HEK293 (cell line): ENCODE measurements at regions not wholly inside any gene's neighbourhood (a gene's known extent, or its start where the extent isn't known, plus 50 kb on each side); places are given as distances from the start of the nearest gene placed in this dataset.

ENCODE experiments used
- GLI2 ChIP-seq: fragments of 450-650 bp; formaldehyde crosslinking; IDR thresholded peaks from 2 replicates; pipeline ENCODE4; 2017; ENCODE audit warnings: missing biosample characterization, missing genetic modification characterization, low read depth, borderline replicate concordance
- HOXD13 ChIP-seq: sonication (generic); formaldehyde crosslinking; IDR thresholded peaks from 2 replicates; pipeline ENCODE4 v1.8.0; 2022; ENCODE audit warnings: missing genetic modification reagents, borderline replicate concordance
- MZF1 ChIP-seq: fragments of 450-650 bp; formaldehyde crosslinking; IDR thresholded peaks from 2 replicates; pipeline ENCODE4 v1.5.1; 2017; ENCODE audit warnings: missing biosample characterization, missing genetic modification characterization, borderline replicate concordance
- ZEB2 ChIP-seq: fragments of 450-650 bp; formaldehyde crosslinking; IDR thresholded peaks from 2 replicates; pipeline ENCODE4 v1.5.1; 2016; ENCODE audit warnings: missing biosample characterization, missing genetic modification characterization
- ZNF16 ChIP-seq: fragments of 450-650 bp; formaldehyde crosslinking; IDR thresholded peaks from 2 replicates; pipeline ENCODE4 v1.5.1; 2016; ENCODE audit warnings: low read depth, missing biosample characterization, missing genetic modification characterization
- ZNF544 ChIP-seq: fragments of 450-650 bp; formaldehyde crosslinking; IDR thresholded peaks from 2 replicates; pipeline ENCODE4 v1.5.0; 2017; ENCODE audit warnings: missing biosample characterization, missing genetic modification characterization
- ZNF610 ChIP-seq: fragments of 450-650 bp; formaldehyde crosslinking; IDR thresholded peaks from 2 replicates; pipeline ENCODE4 v1.5.1; 2016; ENCODE audit warnings: missing biosample characterization, missing genetic modification characterization, borderline replicate concordance
- ZNF658 ChIP-seq: fragments of 450-650 bp; formaldehyde crosslinking; IDR thresholded peaks from 2 replicates; pipeline ENCODE4; 2016; ENCODE audit warnings: missing biosample characterization, missing genetic modification characterization
- ZNF777 ChIP-seq: fragments of 450-650 bp; formaldehyde crosslinking; IDR thresholded peaks from 2 replicates; pipeline ENCODE4 v1.5.1; 2017; ENCODE audit warnings: missing biosample characterization, missing genetic modification characterization, borderline replicate concordance
- TF ChIP-seq, protein P1 (sequence below): fragments of 450-650 bp; formaldehyde crosslinking; IDR thresholded peaks from 2 replicates; pipeline ENCODE4 v1.5.1; 2016; ENCODE audit warnings: missing biosample characterization, missing genetic modification characterization
- TF ChIP-seq, protein P2 (sequence below): fragments of 450-650 bp; formaldehyde crosslinking; IDR thresholded peaks from 2 replicates; pipeline ENCODE4 v1.5.1; 2016; ENCODE audit warnings: missing biosample characterization, missing genetic modification characterization
- TF ChIP-seq, protein P3 (sequence below): fragments of 450-650 bp; formaldehyde crosslinking; IDR thresholded peaks from 2 replicates; pipeline ENCODE4 v1.5.1; 2016; ENCODE audit warnings: missing biosample characterization, missing genetic modification characterization
- TF ChIP-seq, protein P4 (sequence below): fragments of 450-650 bp; formaldehyde crosslinking; IDR thresholded peaks from 2 replicates; pipeline ENCODE4 v1.5.1; 2016; ENCODE audit warnings: missing biosample characterization, missing genetic modification characterization
- TF ChIP-seq, protein P5 (sequence below): sonication (generic); formaldehyde crosslinking; IDR thresholded peaks from 2 replicates; pipeline ENCODE4 v1.8.1; 2022; ENCODE audit warnings: mild to moderate bottlenecking, moderate library complexity, missing genetic modification reagents

DNA sequence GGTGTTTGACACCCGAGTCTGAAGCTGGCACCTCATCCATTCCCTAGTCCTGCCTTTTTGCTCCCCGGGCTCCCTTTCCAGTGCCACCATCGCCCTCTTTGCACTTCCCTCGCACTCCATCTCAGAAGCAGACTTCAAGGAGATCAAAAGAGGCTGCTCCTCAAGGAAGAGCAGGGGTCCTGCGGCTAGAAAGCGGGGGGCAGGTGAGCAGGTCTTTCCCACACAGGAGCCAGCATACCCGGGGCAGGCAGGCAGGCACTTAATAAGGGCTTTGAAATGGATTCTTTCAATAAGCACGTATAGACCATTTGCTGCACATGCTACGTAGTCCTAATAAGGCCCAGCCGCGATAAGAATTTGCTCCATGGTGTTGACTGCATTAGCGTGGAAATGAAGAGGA is 125.9 kb upstream of the PROX1 start:
- TF ChIP-seq ZEB2, result no peak
- TF ChIP-seq, protein P1, sequence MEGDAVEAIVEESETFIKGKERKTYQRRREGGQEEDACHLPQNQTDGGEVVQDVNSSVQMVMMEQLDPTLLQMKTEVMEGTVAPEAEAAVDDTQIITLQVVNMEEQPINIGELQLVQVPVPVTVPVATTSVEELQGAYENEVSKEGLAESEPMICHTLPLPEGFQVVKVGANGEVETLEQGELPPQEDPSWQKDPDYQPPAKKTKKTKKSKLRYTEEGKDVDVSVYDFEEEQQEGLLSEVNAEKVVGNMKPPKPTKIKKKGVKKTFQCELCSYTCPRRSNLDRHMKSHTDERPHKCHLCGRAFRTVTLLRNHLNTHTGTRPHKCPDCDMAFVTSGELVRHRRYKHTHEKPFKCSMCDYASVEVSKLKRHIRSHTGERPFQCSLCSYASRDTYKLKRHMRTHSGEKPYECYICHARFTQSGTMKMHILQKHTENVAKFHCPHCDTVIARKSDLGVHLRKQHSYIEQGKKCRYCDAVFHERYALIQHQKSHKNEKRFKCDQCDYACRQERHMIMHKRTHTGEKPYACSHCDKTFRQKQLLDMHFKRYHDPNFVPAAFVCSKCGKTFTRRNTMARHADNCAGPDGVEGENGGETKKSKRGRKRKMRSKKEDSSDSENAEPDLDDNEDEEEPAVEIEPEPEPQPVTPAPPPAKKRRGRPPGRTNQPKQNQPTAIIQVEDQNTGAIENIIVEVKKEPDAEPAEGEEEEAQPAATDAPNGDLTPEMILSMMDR (tag by site-specific recombination), result no peak
- no peak for TF ChIP-seq ZNF658 (tag by site-specific recombination)
- no peak for TF ChIP-seq HOXD13 (CRISPR knock-in tag)
- TF ChIP-seq, protein P2, sequence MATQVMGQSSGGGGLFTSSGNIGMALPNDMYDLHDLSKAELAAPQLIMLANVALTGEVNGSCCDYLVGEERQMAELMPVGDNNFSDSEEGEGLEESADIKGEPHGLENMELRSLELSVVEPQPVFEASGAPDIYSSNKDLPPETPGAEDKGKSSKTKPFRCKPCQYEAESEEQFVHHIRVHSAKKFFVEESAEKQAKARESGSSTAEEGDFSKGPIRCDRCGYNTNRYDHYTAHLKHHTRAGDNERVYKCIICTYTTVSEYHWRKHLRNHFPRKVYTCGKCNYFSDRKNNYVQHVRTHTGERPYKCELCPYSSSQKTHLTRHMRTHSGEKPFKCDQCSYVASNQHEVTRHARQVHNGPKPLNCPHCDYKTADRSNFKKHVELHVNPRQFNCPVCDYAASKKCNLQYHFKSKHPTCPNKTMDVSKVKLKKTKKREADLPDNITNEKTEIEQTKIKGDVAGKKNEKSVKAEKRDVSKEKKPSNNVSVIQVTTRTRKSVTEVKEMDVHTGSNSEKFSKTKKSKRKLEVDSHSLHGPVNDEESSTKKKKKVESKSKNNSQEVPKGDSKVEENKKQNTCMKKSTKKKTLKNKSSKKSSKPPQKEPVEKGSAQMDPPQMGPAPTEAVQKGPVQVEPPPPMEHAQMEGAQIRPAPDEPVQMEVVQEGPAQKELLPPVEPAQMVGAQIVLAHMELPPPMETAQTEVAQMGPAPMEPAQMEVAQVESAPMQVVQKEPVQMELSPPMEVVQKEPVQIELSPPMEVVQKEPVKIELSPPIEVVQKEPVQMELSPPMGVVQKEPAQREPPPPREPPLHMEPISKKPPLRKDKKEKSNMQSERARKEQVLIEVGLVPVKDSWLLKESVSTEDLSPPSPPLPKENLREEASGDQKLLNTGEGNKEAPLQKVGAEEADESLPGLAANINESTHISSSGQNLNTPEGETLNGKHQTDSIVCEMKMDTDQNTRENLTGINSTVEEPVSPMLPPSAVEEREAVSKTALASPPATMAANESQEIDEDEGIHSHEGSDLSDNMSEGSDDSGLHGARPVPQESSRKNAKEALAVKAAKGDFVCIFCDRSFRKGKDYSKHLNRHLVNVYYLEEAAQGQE (tag by site-specific recombination), result no peak
- no peak for TF ChIP-seq GLI2
- TF ChIP-seq MZF1, result no peak
- TF ChIP-seq, protein P3, sequence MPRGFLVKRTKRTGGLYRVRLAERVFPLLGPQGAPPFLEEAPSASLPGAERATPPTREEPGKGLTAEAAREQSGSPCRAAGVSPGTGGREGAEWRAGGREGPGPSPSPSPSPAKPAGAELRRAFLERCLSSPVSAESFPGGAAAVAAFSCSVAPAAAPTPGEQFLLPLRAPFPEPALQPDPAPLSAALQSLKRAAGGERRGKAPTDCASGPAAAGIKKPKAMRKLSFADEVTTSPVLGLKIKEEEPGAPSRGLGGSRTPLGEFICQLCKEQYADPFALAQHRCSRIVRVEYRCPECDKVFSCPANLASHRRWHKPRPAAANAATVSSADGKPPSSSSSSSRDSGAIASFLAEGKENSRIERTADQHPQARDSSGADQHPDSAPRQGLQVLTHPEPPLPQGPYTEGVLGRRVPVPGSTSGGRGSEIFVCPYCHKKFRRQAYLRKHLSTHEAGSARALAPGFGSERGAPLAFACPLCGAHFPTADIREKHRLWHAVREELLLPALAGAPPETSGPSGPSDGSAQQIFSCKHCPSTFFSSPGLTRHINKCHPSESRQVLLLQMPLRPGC (tag by site-specific recombination), result no peak
- TF ChIP-seq ZNF610 (tag by site-specific recombination), result no peak
- TF ChIP-seq ZNF16 (tag by site-specific recombination), result no peak
- TF ChIP-seq ZNF544 (tag by site-specific recombination), result no peak
- TF ChIP-seq, protein P4, sequence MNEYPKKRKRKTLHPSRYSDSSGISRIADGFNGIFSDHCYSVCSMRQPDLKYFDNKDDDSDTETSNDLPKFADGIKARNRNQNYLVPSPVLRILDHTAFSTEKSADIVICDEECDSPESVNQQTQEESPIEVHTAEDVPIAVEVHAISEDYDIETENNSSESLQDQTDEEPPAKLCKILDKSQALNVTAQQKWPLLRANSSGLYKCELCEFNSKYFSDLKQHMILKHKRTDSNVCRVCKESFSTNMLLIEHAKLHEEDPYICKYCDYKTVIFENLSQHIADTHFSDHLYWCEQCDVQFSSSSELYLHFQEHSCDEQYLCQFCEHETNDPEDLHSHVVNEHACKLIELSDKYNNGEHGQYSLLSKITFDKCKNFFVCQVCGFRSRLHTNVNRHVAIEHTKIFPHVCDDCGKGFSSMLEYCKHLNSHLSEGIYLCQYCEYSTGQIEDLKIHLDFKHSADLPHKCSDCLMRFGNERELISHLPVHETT (tag by site-specific recombination), result no peak
- TF ChIP-seq ZNF777 (tag by site-specific recombination), result no peak
- TF ChIP-seq, protein P5, sequence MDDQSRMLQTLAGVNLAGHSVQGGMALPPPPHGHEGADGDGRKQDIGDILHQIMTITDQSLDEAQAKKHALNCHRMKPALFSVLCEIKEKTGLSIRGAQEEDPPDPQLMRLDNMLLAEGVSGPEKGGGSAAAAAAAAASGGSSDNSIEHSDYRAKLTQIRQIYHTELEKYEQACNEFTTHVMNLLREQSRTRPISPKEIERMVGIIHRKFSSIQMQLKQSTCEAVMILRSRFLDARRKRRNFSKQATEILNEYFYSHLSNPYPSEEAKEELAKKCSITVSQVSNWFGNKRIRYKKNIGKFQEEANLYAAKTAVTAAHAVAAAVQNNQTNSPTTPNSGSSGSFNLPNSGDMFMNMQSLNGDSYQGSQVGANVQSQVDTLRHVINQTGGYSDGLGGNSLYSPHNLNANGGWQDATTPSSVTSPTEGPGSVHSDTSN (CRISPR knock-in tag), result no peak
